Activated CD4-positive, alpha-beta T cell treated with anti-CD3 and anti-CD28 coated beads for 36 hours (primary cell): ENCODE measurements at regions not wholly inside any gene's neighbourhood (a gene's known extent, or its start where the extent isn't known, plus 50 kb on each side); places are given as distances from the start of the nearest gene placed in this dataset.

ENCODE experiments used
- ATAC-seq: fragments of 200-7000 bp; cut with Tn5 transposase; one replicate; pipeline ENCODE4 v1.10.0; 2021; ENCODE audit warnings: mild to moderate bottlenecking, moderate library complexity
- CTCF ChIA-PET: fragments of 350-600 bp; sonication (Branson Sonifier 250); formaldehyde crosslinking; loops from one replicate; lab custom pipeline; 2021; ENCODE audit warnings: antibody characterized with exemption; lab: Charles Lee
- POLR2A ChIA-PET: fragments of 350-600 bp; sonication (Branson Sonifier 250); formaldehyde crosslinking; loops from one replicate; lab custom pipeline; 2021; ENCODE audit warnings: antibody characterized with exemption, inconsistent platforms; lab: Charles Lee
- DNase-seq: peaks from one replicate; pipeline ENCODE4 v3.0.0-alpha.2; 2020
- H3K27ac Mint-ChIP-seq: one replicate; pipeline ENCODE4 v1.8.0; 2021; ENCODE audit warnings: mixed read lengths
- H3K27me3 Mint-ChIP-seq: one replicate; pipeline ENCODE4 v1.8.0; 2021; ENCODE audit warnings: mixed read lengths
- H3K36me3 Mint-ChIP-seq: one replicate; pipeline ENCODE4 v1.8.0; 2021; ENCODE audit warnings: low read depth, mixed read lengths
- H3K4me1 Mint-ChIP-seq: one replicate; pipeline ENCODE4 v1.8.0; 2021; ENCODE audit warnings: mixed read lengths
- H3K4me3 Mint-ChIP-seq: one replicate; pipeline ENCODE4 v1.8.0; 2021; ENCODE audit warnings: mild to moderate bottlenecking, moderate library complexity, mixed read lengths
- H3K9me3 Mint-ChIP-seq: one replicate; pipeline ENCODE4 v1.8.0; 2021; ENCODE audit warnings: low read depth, mixed read lengths
- intact Hi-C, 2 experiments: fragments of 100-400 bp; cut with DNase I in 1 of 2; cut with micrococcal nuclease in 1 of 2; formaldehyde crosslinking; loops; one replicate each; pipeline versions ENCODE4 v1.14.2 to v1.15.1; 2022 to 2024; cut with DNase I, micrococcal nuclease

DNA sequence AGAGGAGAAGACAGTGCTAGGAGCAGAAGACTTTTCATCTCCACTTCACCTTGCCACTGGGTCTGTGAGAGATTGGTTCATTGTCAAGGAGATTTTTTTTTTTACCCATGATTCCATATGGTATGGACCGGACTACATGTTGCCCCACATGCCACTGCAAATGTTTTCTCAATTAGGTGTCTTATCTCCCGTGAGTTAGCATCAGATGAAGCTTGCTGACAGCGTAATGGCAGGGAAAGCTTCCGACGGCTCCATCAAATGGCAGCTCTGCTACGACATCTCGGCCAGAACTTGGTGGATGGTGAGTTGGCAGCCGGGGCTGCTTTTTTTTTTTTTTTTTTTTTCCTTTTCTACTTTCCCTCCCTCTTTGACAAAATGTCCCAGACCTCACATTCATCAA, 217.2 kb upstream of the NFIA start:
- H3K4me1 Mint-ChIP-seq: no peaks in the 10 kb centered on the region

GRCh38 chr1:60864722-60865121, 217.6 kb upstream of the NFIA start:
- no peaks in the 10 kb centered on the region for H3K9me3 Mint-ChIP-seq

More for the DNA sequence above, 217.2 kb upstream of the NFIA start:
- POLR2A ChIA-PET: interaction anchor here (0.7 kb wide), 1 partner anchor 68 kb away, joined by 4 read pairs; no protein-coding TSS in a partner anchor
- H3K27ac Mint-ChIP-seq: no peak overlapping the region
- no peaks in the 10 kb centered on the region for H3K36me3 Mint-ChIP-seq
- H3K27me3 Mint-ChIP-seq: peaks cover 6% of the 10 kb centered on the region
- no peaks in the 10 kb centered on the region for H3K9me3 Mint-ChIP-seq
- intact Hi-C loops: no loop called here
- CTCF ChIA-PET: no interaction called here
- DNase-seq (no peak), ATAC-seq (no peak)
- no peak overlapping the region for H3K4me3 Mint-ChIP-seq

GRCh38 chr1:60863131-60863530, 219.2 kb upstream of the NFIA start:
- H3K9me3 Mint-ChIP-seq: no peaks in the 10 kb centered on the region
- H3K36me3 Mint-ChIP-seq: no peaks in the 10 kb centered on the region
- CTCF ChIA-PET: no interaction called here
- H3K27ac Mint-ChIP-seq: no peak overlapping the region
- no peaks in the 10 kb centered on the region for H3K4me1 Mint-ChIP-seq
- no peak overlapping the region for H3K4me3 Mint-ChIP-seq
- no peak for ATAC-seq
- intact Hi-C loops: no loop called here
- peaks cover 4% of the 10 kb centered on the region for H3K27me3 Mint-ChIP-seq
- DNase-seq: no peak
- POLR2A ChIA-PET: no interaction called here

More at GRCh38 chr1:60864722-60865121, 217.6 kb upstream of the NFIA start:
- Mint-ChIP-seq H3K4me1 (no peaks in the 10 kb centered on the region), H3K27ac (no peak overlapping the region), H3K36me3 (no peaks in the 10 kb centered on the region), H3K4me3 (no peak overlapping the region), H3K27me3 (peaks cover 6% of the 10 kb centered on the region)
- intact Hi-C loops: no loop called here
- ChIA-PET POLR2A (interaction anchor here (0.7 kb wide), 1 partner anchor 68 kb away, joined by 4 read pairs; no protein-coding TSS in a partner anchor), CTCF (no interaction called here)
- ATAC-seq (no peak), DNase-seq (no peak)

DNA sequence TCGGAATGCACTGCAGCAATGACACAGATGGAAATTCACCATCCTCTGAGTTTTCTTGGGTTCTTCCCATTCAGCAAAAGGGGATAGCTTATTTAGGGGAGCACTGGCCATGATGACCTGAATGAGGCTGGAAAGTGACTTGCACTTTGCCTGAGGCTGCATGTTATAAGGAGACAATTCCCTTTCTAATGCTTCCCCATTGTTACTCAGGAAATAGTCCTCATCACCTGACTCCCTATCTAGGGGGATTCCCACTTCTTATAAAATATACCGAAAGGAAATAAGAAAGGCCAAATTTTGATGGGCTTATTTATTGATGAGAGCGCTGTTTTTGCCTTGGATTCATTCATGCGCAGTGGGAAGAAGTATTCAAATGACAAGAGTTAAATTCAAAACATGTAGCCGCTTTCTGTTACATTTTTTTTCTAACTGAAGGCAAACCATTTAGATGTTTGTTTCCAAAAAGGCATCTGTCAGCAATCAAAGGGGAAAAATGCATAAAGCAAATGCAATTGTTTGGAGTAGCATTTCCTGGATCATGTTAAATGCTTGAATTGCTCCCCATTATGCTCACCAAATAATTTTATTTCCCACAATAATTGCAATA, 220.3 kb upstream of the NFIA start:
- ChIA-PET CTCF (no interaction called here), POLR2A (no interaction called here)
- ATAC-seq (no peak), DNase-seq (no peak)
- no peak overlapping the region for H3K4me3 Mint-ChIP-seq
- intact Hi-C loops: no loop called here
- no peaks in the 10 kb centered on the region for H3K4me1 Mint-ChIP-seq
- no peaks in the 10 kb centered on the region for H3K36me3 Mint-ChIP-seq
- H3K9me3 Mint-ChIP-seq: no peaks in the 10 kb centered on the region
- no peak overlapping the region for H3K27ac Mint-ChIP-seq
- peaks cover 4% of the 10 kb centered on the region for H3K27me3 Mint-ChIP-seq

GRCh38 chr1:60859111-60859510, 223.2 kb upstream of the NFIA start:
- intact Hi-C loops: no loop called here
- no peaks in the 10 kb centered on the region for H3K4me1 Mint-ChIP-seq
- no peak for DNase-seq
- no peaks in the 10 kb centered on the region for H3K36me3 Mint-ChIP-seq
- no peak overlapping the region for H3K27ac Mint-ChIP-seq
- H3K4me3 Mint-ChIP-seq: no peak overlapping the region
- ChIA-PET CTCF (interaction anchor here (0.6 to 1.1 kb wide), 2 partner anchors 12 to 32 kb away, joined by 3 read pairs; no protein-coding TSS in a partner anchor), POLR2A (no interaction called here)
- H3K27me3 Mint-ChIP-seq: peaks cover 4% of the 10 kb centered on the region
- no peak for ATAC-seq
- no peaks in the 10 kb centered on the region for H3K9me3 Mint-ChIP-seq

DNA sequence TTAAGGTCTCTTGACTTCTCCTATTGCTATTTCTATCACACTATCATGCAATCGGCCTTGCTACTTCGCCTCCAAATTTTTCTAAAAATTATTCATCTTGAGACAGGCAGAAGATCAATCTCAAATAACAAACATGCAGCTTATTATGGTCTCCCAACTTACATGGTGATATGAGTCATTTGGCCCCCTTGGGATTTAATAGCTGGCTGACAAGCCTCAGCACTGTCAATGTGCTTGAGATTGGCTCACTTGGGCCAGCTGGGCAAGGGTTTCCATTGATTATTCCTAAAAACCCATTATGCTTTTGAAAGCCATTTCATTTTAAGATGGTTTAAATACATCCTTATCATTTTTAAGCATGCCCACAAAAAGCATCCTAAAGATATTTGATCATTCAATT, 224.5 kb upstream of the NFIA start:
- Mint-ChIP-seq H3K9me3 (no peaks in the 10 kb centered on the region), H3K36me3 (no peaks in the 10 kb centered on the region), H3K27ac (no peak overlapping the region), H3K27me3 (peaks cover 4% of the 10 kb centered on the region), H3K4me1 (no peaks in the 10 kb centered on the region), H3K4me3 (no peak overlapping the region)
- no peak for ATAC-seq
- no peak for DNase-seq
- intact Hi-C loops: no loop called here
- ChIA-PET POLR2A (no interaction called here), CTCF (interaction anchor here (1.5 kb wide), 1 partner anchor 9 kb away, joined by 5 read pairs; no protein-coding TSS in a partner anchor)

DNA sequence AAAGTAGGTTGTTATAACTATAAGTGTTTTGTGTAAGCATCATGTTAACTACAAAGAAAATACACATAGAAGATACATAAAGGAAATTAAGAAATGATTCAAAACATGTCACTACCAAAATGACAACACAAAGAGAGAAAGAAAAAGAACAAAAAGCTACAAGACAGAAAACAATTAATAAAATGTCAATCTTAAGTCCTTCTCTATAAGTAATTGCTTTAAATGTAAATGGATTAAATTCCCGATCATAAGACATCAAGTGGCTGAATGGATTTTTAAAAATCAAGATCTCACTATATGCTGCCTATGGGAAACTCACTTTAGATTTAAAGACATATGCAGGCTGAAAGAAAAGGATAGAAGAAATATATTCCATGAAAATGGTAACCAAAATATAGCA, 232.3 kb upstream of the NFIA start:
- POLR2A ChIA-PET: no interaction called here
- DNase-seq (no peak), ATAC-seq (no peak)
- CTCF ChIA-PET: interaction anchor here (1.1 to 2.3 kb wide), 5 partner anchors 42 to 739 kb away, joined by 3 to 22 read pairs (median 3); no protein-coding TSS in a partner anchor
- Mint-ChIP-seq H3K9me3 (no peaks in the 10 kb centered on the region), H3K36me3 (no peaks in the 10 kb centered on the region), H3K4me1 (no peaks in the 10 kb centered on the region), H3K27ac (no peak overlapping the region), H3K27me3 (peaks cover 9% of the 10 kb centered on the region), H3K4me3 (no peak overlapping the region)
- intact Hi-C loops: no loop called here

DNA sequence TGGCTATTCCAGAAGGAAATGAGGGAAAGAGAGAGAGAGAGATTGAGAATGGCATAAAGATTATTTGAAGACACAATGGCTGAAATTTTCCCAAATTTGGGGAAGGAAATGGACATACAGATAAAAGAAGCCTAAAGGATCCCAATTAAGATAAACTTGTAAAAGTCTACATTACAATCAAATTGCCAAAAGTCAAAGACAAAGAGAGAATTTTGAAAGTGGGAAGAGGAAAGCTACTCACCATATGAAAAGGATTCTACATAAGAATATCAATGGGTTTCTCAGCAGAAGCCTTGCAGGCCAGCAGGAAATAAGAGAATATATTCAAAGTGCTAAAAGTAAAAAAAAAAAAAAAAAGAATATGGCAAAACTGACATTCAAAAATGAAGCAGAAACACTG, 233.0 kb upstream of the NFIA start:
- ChIA-PET POLR2A (no interaction called here), CTCF (interaction anchor here (1.0 to 2.3 kb wide), 8 partner anchors 8 to 739 kb away, joined by 3 to 22 read pairs (median 4); no protein-coding TSS in a partner anchor)
- H3K4me1 Mint-ChIP-seq: no peaks in the 10 kb centered on the region
- ATAC-seq (no peak), DNase-seq (no peak)
- H3K4me3 Mint-ChIP-seq: no peak overlapping the region
- intact Hi-C loops: loop anchor here (5.0 kb wide), 2 partner anchors 738 to 1003 kb away; no protein-coding TSS in a partner anchor
- no peaks in the 10 kb centered on the region for H3K9me3 Mint-ChIP-seq
- H3K27me3 Mint-ChIP-seq: peaks cover 10% of the 10 kb centered on the region
- H3K27ac Mint-ChIP-seq: no peak overlapping the region
- no peaks in the 10 kb centered on the region for H3K36me3 Mint-ChIP-seq

DNA sequence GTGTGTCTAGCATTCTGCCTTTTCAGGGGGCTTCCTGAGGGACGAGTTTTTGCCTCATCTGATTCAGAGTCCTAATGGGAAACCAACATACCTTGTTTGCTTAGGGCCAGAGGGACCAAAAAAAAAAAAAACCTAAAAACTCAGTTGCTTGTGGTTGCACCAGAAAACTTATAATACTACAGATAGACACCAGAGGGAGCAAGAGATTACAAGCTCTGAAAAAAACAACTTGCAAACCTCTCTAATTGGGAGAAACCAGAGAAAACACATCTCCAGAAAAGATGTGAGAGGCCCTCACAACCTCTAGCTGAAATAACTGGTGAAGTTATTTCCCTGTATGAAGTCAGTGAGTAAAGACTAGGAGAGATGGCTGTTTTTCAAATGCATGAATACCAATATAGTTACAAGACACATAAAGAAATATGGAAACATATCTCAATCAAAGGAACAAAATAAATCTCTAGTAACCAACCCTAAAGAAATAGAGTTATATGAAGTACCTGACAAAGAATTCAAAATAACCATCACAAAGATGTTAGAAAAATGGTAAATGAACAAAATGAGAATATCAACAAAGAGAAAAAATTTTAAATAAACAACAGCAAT, 233.7 kb upstream of the NFIA start:
- Mint-ChIP-seq H3K4me3 (no peak overlapping the region), H3K9me3 (peaks cover 1% of the 10 kb centered on the region), H3K27ac (no peak overlapping the region), H3K4me1 (no peaks in the 10 kb centered on the region), H3K27me3 (peaks cover 10% of the 10 kb centered on the region), H3K36me3 (no peaks in the 10 kb centered on the region)
- ATAC-seq: no peak
- intact Hi-C loops: loop anchor here (1.0 to 5.0 kb wide), 5 partner anchors 194 to 1004 kb away; no protein-coding TSS in a partner anchor
- ChIA-PET CTCF (interaction anchor here (0.6 to 2.3 kb wide), 14 partner anchors 9 to 775 kb away, joined by 3 to 22 read pairs (median 3); no protein-coding TSS in a partner anchor), POLR2A (interaction anchor here (0.7 kb wide), 1 partner anchor 734 kb away, joined by 8 read pairs; no protein-coding TSS in a partner anchor)
- DNase-seq: no peak

GRCh38 chr1:60847855-60848582, 234.3 kb upstream of the NFIA start:
- Mint-ChIP-seq H3K27me3 (peaks cover 10% of the 10 kb centered on the region), H3K4me1 (no peaks in the 10 kb centered on the region), H3K4me3 (no peak overlapping the region), H3K9me3 (peaks cover 1% of the 10 kb centered on the region), H3K36me3 (no peaks in the 10 kb centered on the region), H3K27ac (no peak overlapping the region)
- ATAC-seq (no peak), DNase-seq (no peak)
- POLR2A ChIA-PET: interaction anchor here (0.7 kb wide), 1 partner anchor 735 kb away, joined by 8 read pairs; no protein-coding TSS in a partner anchor
- intact Hi-C loops: loop anchor here (1.0 to 5.0 kb wide), 6 partner anchors 194 to 1004 kb away; no protein-coding TSS in a partner anchor
- CTCF ChIA-PET: interaction anchor here (0.6 to 2.3 kb wide), 12 partner anchors 9 to 290 kb away, joined by 3 to 22 read pairs (median 3); no protein-coding TSS in a partner anchor

GRCh38 chr1:60847391-60847790, 235.0 kb upstream of the NFIA start:
- ChIA-PET CTCF (interaction anchor here (0.6 to 1.0 kb wide), 3 partner anchors 10 to 291 kb away, joined by 3 read pairs; no protein-coding TSS in a partner anchor), POLR2A (no interaction called here)
- peaks cover 10% of the 10 kb centered on the region for H3K27me3 Mint-ChIP-seq
- peaks cover 1% of the 10 kb centered on the region for H3K9me3 Mint-ChIP-seq
- H3K4me3 Mint-ChIP-seq: no peak overlapping the region
- ATAC-seq (no peak), DNase-seq (no peak)
- intact Hi-C loops: loop anchor here (1.0 to 5.0 kb wide), 3 partner anchors 740 to 1005 kb away; no protein-coding TSS in a partner anchor
- no peaks in the 10 kb centered on the region for H3K4me1 Mint-ChIP-seq
- H3K27ac Mint-ChIP-seq: no peak overlapping the region
- H3K36me3 Mint-ChIP-seq: no peaks in the 10 kb centered on the region
